Progenitor cell of endocrine pancreas (in vitro differentiated cells): ENCODE measurements at regions not wholly inside any gene's neighbourhood (a gene's known extent, or its start where the extent isn't known, plus 50 kb on each side); places are given as distances from the start of the nearest gene placed in this dataset.

Experiments
- DNase-seq: peaks from one replicate; pipeline ENCODE4 v3.0.0; 2021; ENCODE audit warnings: low spot score; ENCODE audit not compliant: unreplicated experiment
- H3K27ac Mint-ChIP-seq: 2 replicates; pipeline ENCODE4 v1.8.0; 2021; ENCODE audit warnings: mild to moderate bottlenecking, moderate library complexity, mixed read lengths
- H3K27me3 Mint-ChIP-seq: 2 replicates; pipeline ENCODE4 v1.8.0; 2021; ENCODE audit warnings: mixed read lengths
- H3K36me3 Mint-ChIP-seq: 2 replicates; pipeline ENCODE4 v1.8.0; 2022; ENCODE audit warnings: mixed read lengths; ENCODE audit not compliant: insufficient read depth
- H3K4me1 Mint-ChIP-seq: 2 replicates; pipeline ENCODE4 v1.8.0; 2021; ENCODE audit warnings: low read depth, mixed read lengths
- H3K4me3 Mint-ChIP-seq: 2 replicates; pipeline ENCODE4 v1.8.0; 2021; ENCODE audit warnings: low read depth, mild to moderate bottlenecking, moderate library complexity, mixed read lengths
- H3K9me3 Mint-ChIP-seq: 2 replicates; pipeline ENCODE4 v1.8.0; 2021; ENCODE audit warnings: low read depth, mixed read lengths
- TF ChIP-seq, protein P1 (sequence below): fragments of 200-600 bp; sonication (generic); IDR thresholded peaks from one replicate; pipeline ENCODE4 v1.5.0; 2021; ENCODE audit warnings: antibody characterized with exemption, mild to moderate bottlenecking; ENCODE audit not compliant: unreplicated experiment

DNA sequence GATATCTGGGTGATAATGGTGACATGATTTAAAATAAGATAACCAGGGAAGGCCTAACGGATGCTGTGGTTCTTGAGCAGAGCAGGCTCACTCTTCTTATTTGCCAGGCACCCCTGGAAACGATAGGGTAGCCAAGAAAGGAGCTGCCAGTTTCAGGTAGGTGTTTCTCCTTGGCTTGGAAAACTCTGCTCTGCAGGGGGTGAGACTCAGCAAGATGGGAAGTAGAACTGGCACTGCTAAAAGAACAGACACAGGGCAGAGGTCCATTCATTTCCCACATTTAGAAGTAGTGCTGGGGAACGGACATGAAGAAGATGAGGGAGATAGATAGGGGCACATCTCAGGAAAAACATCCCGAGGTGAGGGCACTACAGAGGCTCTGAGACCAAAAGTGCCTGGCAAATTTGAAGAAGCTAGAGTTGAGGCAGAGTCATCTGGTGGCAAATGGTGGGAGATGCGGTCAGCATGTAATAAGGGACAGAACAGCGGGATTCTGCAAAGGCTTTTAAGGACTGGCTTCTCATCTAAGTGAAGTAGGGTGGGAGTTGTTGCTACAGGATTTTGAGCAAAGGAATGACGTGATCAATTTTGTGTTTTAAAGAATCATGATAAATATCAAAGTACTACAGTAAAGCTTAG is 323.4 kb upstream of the PLSCR5 start:
- TF ChIP-seq, protein P1, sequence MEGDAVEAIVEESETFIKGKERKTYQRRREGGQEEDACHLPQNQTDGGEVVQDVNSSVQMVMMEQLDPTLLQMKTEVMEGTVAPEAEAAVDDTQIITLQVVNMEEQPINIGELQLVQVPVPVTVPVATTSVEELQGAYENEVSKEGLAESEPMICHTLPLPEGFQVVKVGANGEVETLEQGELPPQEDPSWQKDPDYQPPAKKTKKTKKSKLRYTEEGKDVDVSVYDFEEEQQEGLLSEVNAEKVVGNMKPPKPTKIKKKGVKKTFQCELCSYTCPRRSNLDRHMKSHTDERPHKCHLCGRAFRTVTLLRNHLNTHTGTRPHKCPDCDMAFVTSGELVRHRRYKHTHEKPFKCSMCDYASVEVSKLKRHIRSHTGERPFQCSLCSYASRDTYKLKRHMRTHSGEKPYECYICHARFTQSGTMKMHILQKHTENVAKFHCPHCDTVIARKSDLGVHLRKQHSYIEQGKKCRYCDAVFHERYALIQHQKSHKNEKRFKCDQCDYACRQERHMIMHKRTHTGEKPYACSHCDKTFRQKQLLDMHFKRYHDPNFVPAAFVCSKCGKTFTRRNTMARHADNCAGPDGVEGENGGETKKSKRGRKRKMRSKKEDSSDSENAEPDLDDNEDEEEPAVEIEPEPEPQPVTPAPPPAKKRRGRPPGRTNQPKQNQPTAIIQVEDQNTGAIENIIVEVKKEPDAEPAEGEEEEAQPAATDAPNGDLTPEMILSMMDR = no peak
- H3K36me3 Mint-ChIP-seq = no peaks in the 10 kb centered on the region
- DNase-seq = no peak
- no peaks in the 10 kb centered on the region for H3K9me3 Mint-ChIP-seq
- H3K4me1 Mint-ChIP-seq = peaks cover 3% of the 10 kb centered on the region
- H3K27ac Mint-ChIP-seq = no peak overlapping the region
- no peak overlapping the region for H3K4me3 Mint-ChIP-seq
- H3K27me3 Mint-ChIP-seq = no peaks in the 10 kb centered on the region

- H3K4me3 Mint-ChIP-seq = no peak overlapping the region
- no peaks in the 10 kb centered on the region for H3K9me3 Mint-ChIP-seq
- peak overlapping the region; percentile 30 for H3K27ac Mint-ChIP-seq
- H3K36me3 Mint-ChIP-seq = no peaks in the 10 kb centered on the region
- no peak for DNase-seq
- no peaks in the 10 kb centered on the region for H3K4me1 Mint-ChIP-seq
- no peaks in the 10 kb centered on the region for H3K27me3 Mint-ChIP-seq
- TF ChIP-seq, protein P1 = no peak
Measured at GRCh38 chr3:146921693-146922092, 316.5 kb upstream of the PLSCR5 start.

- TF ChIP-seq, protein P1 = no peak
- H3K36me3 Mint-ChIP-seq = no peaks in the 10 kb centered on the region
- no peaks in the 10 kb centered on the region for H3K27me3 Mint-ChIP-seq
- H3K4me1 Mint-ChIP-seq = no peaks in the 10 kb centered on the region
- H3K4me3 Mint-ChIP-seq = no peak overlapping the region
- DNase-seq = no peak
- H3K9me3 Mint-ChIP-seq = no peaks in the 10 kb centered on the region
- no peak overlapping the region for H3K27ac Mint-ChIP-seq
Measured at GRCh38 chr3:146914409-146914808, 309.3 kb upstream of the PLSCR5 start.

DNA sequence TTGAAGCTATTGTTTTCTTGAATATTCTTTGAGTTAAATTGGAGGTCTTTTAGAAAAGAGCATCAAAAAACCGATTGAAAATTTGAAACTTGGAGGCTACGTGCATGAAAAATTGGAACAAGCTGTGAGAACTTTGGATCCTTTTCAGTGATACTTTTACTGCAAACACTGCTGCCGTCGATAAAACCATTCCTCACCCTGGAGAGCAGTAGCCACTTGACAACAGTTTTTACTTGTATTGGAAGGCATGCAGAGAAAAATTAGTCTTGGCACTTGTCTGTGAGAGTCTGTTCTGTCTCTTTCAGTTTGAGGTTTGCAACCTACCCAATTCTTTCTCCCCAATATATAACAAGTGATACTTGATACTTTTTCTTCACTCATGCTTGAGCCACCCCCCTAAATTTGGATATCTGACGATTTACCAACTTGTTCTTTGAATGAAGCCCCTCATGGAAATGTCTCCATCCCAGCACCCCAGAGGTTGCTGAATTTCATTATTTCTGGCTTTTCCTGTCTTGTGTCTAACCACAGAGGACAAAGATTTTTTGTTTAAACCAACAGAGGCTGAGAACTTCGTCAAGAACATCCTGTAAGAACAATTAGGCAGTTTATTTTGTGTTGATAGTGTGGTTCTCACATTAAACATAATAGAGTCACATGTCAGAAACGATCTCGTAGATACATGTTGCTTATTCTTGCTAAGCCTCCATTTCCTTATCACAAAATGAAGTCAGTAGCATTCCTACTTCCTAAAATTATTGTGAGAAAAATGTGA is 307.3 kb upstream of the PLSCR5 start:
- no peaks in the 10 kb centered on the region for H3K36me3 Mint-ChIP-seq
- no peaks in the 10 kb centered on the region for H3K4me1 Mint-ChIP-seq
- H3K9me3 Mint-ChIP-seq = no peaks in the 10 kb centered on the region
- H3K4me3 Mint-ChIP-seq = no peak overlapping the region
- no peak for DNase-seq
- TF ChIP-seq, protein P1 = no peak
- H3K27ac Mint-ChIP-seq = no peak overlapping the region
- H3K27me3 Mint-ChIP-seq = no peaks in the 10 kb centered on the region

GRCh38 chr3:146903927-146904326 is 298.8 kb upstream of the PLSCR5 start:
- no peaks in the 10 kb centered on the region for H3K36me3 Mint-ChIP-seq
- TF ChIP-seq, protein P1 = no peak
- peaks cover 2% of the 10 kb centered on the region for H3K27me3 Mint-ChIP-seq
- no peak overlapping the region for H3K27ac Mint-ChIP-seq
- no peaks in the 10 kb centered on the region for H3K4me1 Mint-ChIP-seq
- H3K4me3 Mint-ChIP-seq = no peak overlapping the region
- H3K9me3 Mint-ChIP-seq = peaks cover 5% of the 10 kb centered on the region
- DNase-seq = no peak
